ENCODE measurements at regions not wholly inside any gene's neighbourhood (a gene's known extent, or its start where the extent isn't known, plus 50 kb on each side); places are given as distances from the start of the nearest gene placed in this dataset.
"Not testable (repeated sequence)": the region's sequence is repeated elsewhere in the genome, so short reads cannot be mapped to it uniquely, and the experiment has no call there.

GRCh38 chr5:57002959-57003485, 51.1 kb upstream of the MIER3 start:
- no peaks in the 10 kb centered on the region for H3K9me3 ChIP-seq
- 65 to 66% methylated on average over 4 of the region's 4 CpGs for WGBS, 2 donors
- ATAC-seq (no peak), DNase-seq (no peak), FAIRE-seq (no peak)
- intact Hi-C loops (cut with DNase I) = loop anchor here in 1 of 3 donors (2.0 kb wide), 1 partner anchor 14 kb away; no protein-coding TSS in a partner anchor
- H3K27me3 ChIP-seq = no peaks in the 10 kb centered on the region
- no peak overlapping the region for H3K27ac ChIP-seq
- no peak overlapping the region for H3K4me3 ChIP-seq
- no peaks in the 10 kb centered on the region for H3K4me1 ChIP-seq
- no peaks in the 10 kb centered on the region for H3K36me3 ChIP-seq
- no peak for TF ChIP-seq CTCF (IDR thresholded peaks at IDR 0.05)

GRCh38 chr5:57003566-57003965, 51.6 kb upstream of the MIER3 start:
- DNase-seq, H3K36me3 ChIP-seq, H3K4me1 ChIP-seq, H3K4me3 ChIP-seq, FAIRE-seq, H3K27me3 ChIP-seq, ATAC-seq, H3K9me3 ChIP-seq, H3K27ac ChIP-seq: not testable (repeated sequence)
- WGBS, 2 donors = 90 to 96% methylated on average over 5 of the region's 5 CpGs
- intact Hi-C loops (cut with DNase I) = loop anchor here in 1 of 3 donors (2.0 kb wide), 1 partner anchor 13 kb away; no protein-coding TSS in a partner anchor

GRCh38 chr5:57004800-57005199, 52.9 kb upstream of the MIER3 start:
- Histone ChIP-seq H3K27me3 (no peaks in the 10 kb centered on the region), H3K4me1 (no peaks in the 10 kb centered on the region), H3K9me3 (no peaks in the 10 kb centered on the region), H3K27ac (no peak overlapping the region), H3K4me3 (no peak overlapping the region), H3K36me3 (no peaks in the 10 kb centered on the region)
- 90 to 93% methylated on average over 5 of the region's 5 CpGs for WGBS, 2 donors
- FAIRE-seq (no peak), ATAC-seq (no peak), DNase-seq (no peak)
- intact Hi-C loops (cut with DNase I) = no loop called here
- TF ChIP-seq CTCF (IDR thresholded peaks at IDR 0.05) = no peak

GRCh38 chr5:57007344-57007743, 55.4 kb upstream of the MIER3 start:
- H3K27ac ChIP-seq = no peak overlapping the region
- no peak for FAIRE-seq
- ATAC-seq = no peak
- H3K27me3 ChIP-seq = no peaks in the 10 kb centered on the region
- TF ChIP-seq CTCF (IDR thresholded peaks at IDR 0.05) = no peak
- DNase-seq = no peak
- H3K4me1 ChIP-seq = no peaks in the 10 kb centered on the region
- 88 to 95% methylated on average over 2 of the region's 2 CpGs for WGBS, 2 donors
- no peaks in the 10 kb centered on the region for H3K36me3 ChIP-seq
- no peaks in the 10 kb centered on the region for H3K9me3 ChIP-seq
- no peak overlapping the region for H3K4me3 ChIP-seq
- intact Hi-C loops (cut with DNase I) = no loop called here

GRCh38 chr5:57009811-57010210, 57.9 kb upstream of the MIER3 start:
- intact Hi-C loops (cut with DNase I) = no loop called here
- WGBS, 2 donors = 84 to 93% methylated on average over 7 of the region's 7 CpGs
- Histone ChIP-seq H3K4me3 (no peak overlapping the region), H3K36me3 (no peaks in the 10 kb centered on the region), H3K9me3 (no peaks in the 10 kb centered on the region), H3K4me1 (no peaks in the 10 kb centered on the region), H3K27ac (no peak overlapping the region), H3K27me3 (no peaks in the 10 kb centered on the region)
- FAIRE-seq = no peak
- no peak for ATAC-seq
- DNase-seq = no peak
- no peak for TF ChIP-seq CTCF (IDR thresholded peaks at IDR 0.05)
